ENCODE measurements at regions not wholly inside any gene's neighbourhood (a gene's known extent, or its start where the extent isn't known, plus 50 kb on each side); places are given as distances from the start of the nearest gene placed in this dataset.

DNA sequence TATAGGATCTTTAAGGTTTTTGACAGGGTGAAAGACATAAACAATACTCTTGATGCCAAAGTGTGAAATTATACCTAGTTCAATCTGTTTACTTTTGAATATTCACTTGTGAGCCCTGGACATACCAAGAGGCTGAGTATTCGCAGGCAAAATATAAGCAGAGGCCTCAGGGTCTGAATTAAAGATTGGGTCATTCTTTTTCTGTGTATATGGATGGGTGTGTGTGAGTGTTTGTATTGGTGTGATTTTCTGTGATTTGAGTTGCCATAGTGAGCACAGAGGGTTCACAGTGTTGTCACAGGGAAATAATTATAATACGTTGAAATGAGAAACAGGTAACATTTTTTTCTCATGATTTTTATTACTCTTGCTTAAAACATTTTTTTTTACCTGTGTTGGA, 770.7 kb upstream of the ALCAM start:
- ChIA-PET POLR2A (ENCODE audit: partially characterized antibody) (no interaction called here), CTCF (ENCODE audit: partially characterized antibody) (interaction anchor here (0.6 to 2.5 kb wide), 30 partner anchors 8 to 1012 kb away, joined by 3 to 11 read pairs (median 4); partner anchors contain the start of gene ALCAM)
- Histone ChIP-seq H3K36me3 (ENCODE audit: control insufficient read depth in 2 of 4, insufficient read depth in 4 of 4, low read length in 3 of 4) (no peaks in the 10 kb centered on the region), H3K23me2 (ENCODE audit: low read depth, low read length) (no peaks in the 10 kb centered on the region), H3K79me2 (ENCODE audit: control insufficient read depth in 1 of 2, insufficient read depth in 2 of 2, low read length in 2 of 2) (no peaks in the 10 kb centered on the region), H2BK15ac (ENCODE audit: low read length) (no peak overlapping the region), H4K91ac (replicated peaks; ENCODE audit: insufficient read length, low read length) (no peak overlapping the region), H3K14ac (ENCODE audit: insufficient read length) (no peak overlapping the region), H4K5ac (ENCODE audit: insufficient read length, low read depth, low read length) (no peak overlapping the region), H3K27ac (ENCODE audit: low read depth, low read length) (no peak overlapping the region), H3K27me3 (replicated peaks in 1 of 4; ENCODE audit: control insufficient read depth in 3 of 4, extremely low read depth in 1 of 4, insufficient read depth in 3 of 4, low read length in 3 of 4) (no peaks in the 10 kb centered on the region), H3K4me2 (ENCODE audit: insufficient read depth in 1 of 2, low read depth in 2 of 2, low read length in 2 of 2) (no peak overlapping the region), H2AK5ac (ENCODE audit: low read depth, low read length) (no peak overlapping the region), H2AFZ (ENCODE audit: low read length) (no peak overlapping the region), H3K79me1 (ENCODE audit: low read depth, low read length) (no peaks in the 10 kb centered on the region), H3K9ac (replicated peaks in 1 of 4; ENCODE audit: extremely low read depth in 1 of 4, low read depth in 3 of 4, low read length in 3 of 4) (no peak overlapping the region), H3K23ac (ENCODE audit: insufficient read length) (no peak overlapping the region), H2BK120ac (replicated peaks; ENCODE audit: low read depth, low read length) (no peak overlapping the region), H3K4ac (replicated peaks; ENCODE audit: insufficient read length, low read depth, low read length) (no peak overlapping the region), H2BK12ac (ENCODE audit: low read depth, low read length) (no peak overlapping the region), H4K20me1 (replicated peaks in 1 of 2; ENCODE audit: control insufficient read depth in 1 of 2, insufficient read depth in 2 of 2, low read length in 2 of 2) (no peaks in the 10 kb centered on the region), H3K56ac (replicated peaks; ENCODE audit: insufficient read length, low read depth, low read length) (no peak overlapping the region), H3K4me1 (replicated peaks in 1 of 4; ENCODE audit: control insufficient read depth in 3 of 4, insufficient read depth in 4 of 4, low read length in 3 of 4) (no peaks in the 10 kb centered on the region; a peak in 1 of 7 replicates), H3K4me3 (ENCODE audit: extremely low read depth in 1 of 4, insufficient read depth in 2 of 4, low read depth in 3 of 4, low read length in 4 of 4) (no peak overlapping the region), H2BK5ac (ENCODE audit: low read depth, low read length) (no peak overlapping the region), H2BK20ac (ENCODE audit: low read length) (no peak overlapping the region), H4K8ac (ENCODE audit: extremely low read depth, insufficient read depth, low read length) (no peak overlapping the region), H3K18ac (ENCODE audit: extremely low read depth, low read length) (no peak overlapping the region), H3K9me3 (ENCODE audit: insufficient read depth in 2 of 2, low read depth in 1 of 2, low read length in 1 of 2) (no peaks in the 10 kb centered on the region)
- DNase-seq (ENCODE audit: low read depth in 1 of 2, low spot score in 2 of 2) (no peak), FAIRE-seq (no peak)
- 87% methylated on average over 2 of the region's 2 CpGs; no CpG with 5 or more reads in 1 of the 2 experiments for WGBS, 2 experiments (ENCODE audit: extremely low coverage in 1 of 2, insufficient coverage in 1 of 2, insufficient read length in 1 of 2, insufficient replicate concordance in 2 of 2, low coverage in 1 of 2, low lambda C conversion rate in 2 of 2, missing lambda C conversion rate in 1 of 2)
- TF ChIP-seq SAP30 (IDR thresholded peaks at IDR 0.05; ENCODE audit: insufficient read depth, insufficient replicate concordance, low read length) (no peak), HDAC6 (IDR thresholded peaks at IDR 0.05; ENCODE audit: low read depth, low read length) (no peak), TCF12 (IDR thresholded peaks at IDR 0.05; ENCODE audit: low read depth, low read length) (no peak), TAF1 (IDR thresholded peaks at IDR 0.05; ENCODE audit: low read depth, low read length) (no peak), RXRA (IDR thresholded peaks at IDR 0.05; ENCODE audit: insufficient read depth, low read depth, low read length) (no peak), RAD21 (IDR thresholded peaks at IDR 0.05 in 1 of 2, conservative IDR thresholded peaks at IDR 0.05 in 1 of 2; ENCODE audit: low read depth in 2 of 2, low read length in 2 of 2) (no peak), TAF7 (optimal IDR thresholded peaks at IDR 0.05; ENCODE audit: borderline replicate concordance, low read depth, low read length) (no peak), EZH2 (IDR thresholded peaks at IDR 0.05; ENCODE audit: low read depth, low read length, severe bottlenecking) (no peak), E2F6 (IDR thresholded peaks at IDR 0.05) (no peak), POLR2AphosphoS5 (IDR thresholded peaks at IDR 0.05; ENCODE audit: low read depth, low read length) (no peak), KDM1A (IDR thresholded peaks at IDR 0.05; ENCODE audit: borderline replicate concordance, low read length) (no peak), SIRT6 (IDR thresholded peaks at IDR 0.05; ENCODE audit: low read length) (no peak), SRF (IDR thresholded peaks at IDR 0.05; ENCODE audit: low read depth, low read length) (no peak), KDM4A (IDR thresholded peaks at IDR 0.05; ENCODE audit: low read depth, low read length, severe bottlenecking) (no peak)
